OCI-LY1 (cell line): ENCODE measurements at regions not wholly inside any gene's neighbourhood (a gene's known extent, or its start where the extent isn't known, plus 50 kb on each side); places are given as distances from the start of the nearest gene placed in this dataset.

ENCODE experiments used
- H2AFZ ChIP-seq: fragments of 200-600 bp; sonication (generic), shearing (Covaris generic); 2 replicates; pipeline ENCODE4 v1.6.0; 2014; ENCODE audit warnings: antibody characterized with exemption, mild to moderate bottlenecking, low read length
- H3F3A ChIP-seq: fragments of 200-600 bp; sonication (generic), shearing (Covaris generic); 2 replicates; pipeline ENCODE4 v1.6.0; 2014; ENCODE audit warnings: mild to moderate bottlenecking, antibody characterized with exemption, low read length, moderate library complexity; ENCODE audit not compliant: insufficient read depth
- H3K27ac ChIP-seq: fragments of 200-600 bp; sonication (generic); 2 replicates; pipeline ENCODE4 v1.5.1; 2014; ENCODE audit warnings: low read length, mixed run types, mild to moderate bottlenecking, low read depth; ENCODE audit not compliant: poor library complexity, severe bottlenecking
- H3K27me3 ChIP-seq: fragments of 200-600 bp; sonication (generic); 2 replicates; pipeline ENCODE4 v1.6.0; 2014; ENCODE audit warnings: antibody characterized with exemption, mild to moderate bottlenecking, low read length, moderate library complexity; ENCODE audit not compliant: insufficient read depth
- H3K36me3 ChIP-seq: fragments of 200-600 bp; sonication (generic); 2 replicates; pipeline ENCODE4 v1.6.1; 2014; ENCODE audit warnings: mild to moderate bottlenecking, antibody characterized with exemption, low read length, moderate library complexity, mixed read lengths; ENCODE audit not compliant: insufficient read depth
- H3K4me1 ChIP-seq: fragments of 200-600 bp; sonication (generic); 2 replicates; pipeline ENCODE4 v1.5.1; 2014; ENCODE audit warnings: mild to moderate bottlenecking, low read length, moderate library complexity; ENCODE audit not compliant: insufficient read depth, severe bottlenecking
- H3K4me2 ChIP-seq: fragments of 200-600 bp; sonication (generic), shearing (Covaris generic); 2 replicates; pipeline ENCODE4 v1.6.1; 2014; ENCODE audit warnings: low read length
- H3K4me3 ChIP-seq: fragments of 200-600 bp; sonication (generic); 2 replicates; pipeline ENCODE4 v1.5.1; 2014; ENCODE audit warnings: low read length, low read depth, mild to moderate bottlenecking, mixed read lengths; ENCODE audit not compliant: poor library complexity, severe bottlenecking
- H3K79me2 ChIP-seq: fragments of 200-600 bp; shearing (Covaris generic); 2 replicates; pipeline ENCODE4 v1.6.1; 2016; ENCODE audit warnings: mixed run types, low read length, mixed read lengths; ENCODE audit not compliant: insufficient read depth
- H3K9ac ChIP-seq: fragments of 200-600 bp; sonication (generic), shearing (Covaris generic); 2 replicates; pipeline ENCODE4 v1.6.1; 2014; ENCODE audit warnings: mild to moderate bottlenecking, low read length, mixed read lengths
- H3K9me2 ChIP-seq: fragments of 200-600 bp; sonication (generic), shearing (Covaris generic); 2 replicates; pipeline ENCODE4 v1.6.1; 2014; ENCODE audit warnings: low read depth, mild to moderate bottlenecking, low read length, mixed read lengths
- H3K9me3 ChIP-seq: fragments of 200-600 bp; shearing (Covaris generic); 2 replicates; pipeline ENCODE4 v1.6.1; 2014; ENCODE audit warnings: low read length, mixed read lengths
- H4K20me1 ChIP-seq: fragments of 200-600 bp; sonication (generic), shearing (Covaris generic); 2 replicates; pipeline ENCODE4 v1.6.0; 2016; ENCODE audit warnings: mild to moderate bottlenecking, low read length; ENCODE audit not compliant: insufficient read depth
- EZH2 ChIP-seq: fragments of 200-600 bp; sonication (generic), shearing (Covaris generic); IDR thresholded peaks from 2 replicates; pipeline ENCODE4 v1.8.0; 2017; ENCODE audit warnings: borderline replicate concordance, mixed run types, mild to moderate bottlenecking, antibody characterized with exemption, low read length, moderate library complexity, mixed read lengths
- TF ChIP-seq, protein P1 (sequence below): fragments of 200-600 bp; sonication (generic), shearing (Covaris generic); IDR thresholded peaks from 2 replicates; pipeline ENCODE4 v1.5.1; 2017; ENCODE audit warnings: mild to moderate bottlenecking, antibody characterized with exemption, low read length, moderate library complexity, mixed read lengths

DNA sequence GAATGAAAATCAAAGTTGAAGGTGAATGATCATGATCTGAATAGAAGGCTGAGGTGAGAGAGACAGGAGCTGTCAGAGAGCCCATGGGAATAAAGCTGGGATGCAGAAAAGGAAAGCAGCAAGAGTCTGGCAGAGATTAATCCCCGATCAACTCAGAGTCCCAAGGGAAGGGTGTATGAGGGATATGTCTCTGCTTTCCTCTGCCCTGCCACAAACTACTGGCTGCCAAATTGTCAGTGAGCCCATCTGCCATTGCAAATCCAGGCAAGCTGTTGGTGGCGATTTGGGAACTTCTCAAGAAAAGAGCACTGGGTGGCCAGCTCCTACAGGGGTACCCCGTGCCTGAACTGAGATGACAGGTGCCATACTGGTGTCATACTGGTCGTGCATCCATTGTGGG lies 705.5 kb upstream of the MAN1A1 start:
- H3K4me1 ChIP-seq: no peaks in the 10 kb centered on the region
- no peaks in the 10 kb centered on the region for H3K27me3 ChIP-seq
- no peaks in the 10 kb centered on the region for H3K36me3 ChIP-seq
- TF ChIP-seq, protein P1, sequence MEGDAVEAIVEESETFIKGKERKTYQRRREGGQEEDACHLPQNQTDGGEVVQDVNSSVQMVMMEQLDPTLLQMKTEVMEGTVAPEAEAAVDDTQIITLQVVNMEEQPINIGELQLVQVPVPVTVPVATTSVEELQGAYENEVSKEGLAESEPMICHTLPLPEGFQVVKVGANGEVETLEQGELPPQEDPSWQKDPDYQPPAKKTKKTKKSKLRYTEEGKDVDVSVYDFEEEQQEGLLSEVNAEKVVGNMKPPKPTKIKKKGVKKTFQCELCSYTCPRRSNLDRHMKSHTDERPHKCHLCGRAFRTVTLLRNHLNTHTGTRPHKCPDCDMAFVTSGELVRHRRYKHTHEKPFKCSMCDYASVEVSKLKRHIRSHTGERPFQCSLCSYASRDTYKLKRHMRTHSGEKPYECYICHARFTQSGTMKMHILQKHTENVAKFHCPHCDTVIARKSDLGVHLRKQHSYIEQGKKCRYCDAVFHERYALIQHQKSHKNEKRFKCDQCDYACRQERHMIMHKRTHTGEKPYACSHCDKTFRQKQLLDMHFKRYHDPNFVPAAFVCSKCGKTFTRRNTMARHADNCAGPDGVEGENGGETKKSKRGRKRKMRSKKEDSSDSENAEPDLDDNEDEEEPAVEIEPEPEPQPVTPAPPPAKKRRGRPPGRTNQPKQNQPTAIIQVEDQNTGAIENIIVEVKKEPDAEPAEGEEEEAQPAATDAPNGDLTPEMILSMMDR: no peak
- no peak for TF ChIP-seq EZH2
- no peaks in the 10 kb centered on the region for H3K9me2 ChIP-seq
- H3K79me2 ChIP-seq: no peaks in the 10 kb centered on the region
- H3K27ac ChIP-seq: no peak overlapping the region
- H3K9ac ChIP-seq: no peak overlapping the region
- no peak overlapping the region for H3K4me3 ChIP-seq
- H3K4me2 ChIP-seq: no peak overlapping the region
- H4K20me1 ChIP-seq: no peaks in the 10 kb centered on the region
- no peaks in the 10 kb centered on the region for H3F3A ChIP-seq
- no peaks in the 10 kb centered on the region for H3K9me3 ChIP-seq
- H2AFZ ChIP-seq: no peak overlapping the region

DNA sequence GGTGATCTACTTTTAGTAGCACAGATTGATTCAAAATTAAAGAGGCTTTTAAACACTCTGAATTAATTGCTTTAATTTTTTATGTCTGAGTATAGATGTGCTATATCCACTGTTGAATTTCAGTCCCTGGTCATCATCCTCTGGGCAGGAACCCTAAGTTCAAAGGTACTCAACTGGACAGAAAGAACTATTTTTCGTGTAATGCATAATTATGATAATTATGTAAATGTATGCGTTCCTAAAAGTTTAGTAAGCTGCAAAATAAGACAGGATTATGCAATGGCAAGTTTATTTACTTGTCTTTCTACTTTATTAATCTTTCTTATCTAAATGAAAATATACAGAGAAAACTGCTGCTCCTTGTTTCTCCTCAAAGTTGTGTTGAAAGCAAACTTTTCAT lies 690.1 kb upstream of the MAN1A1 start:
- H3K9me3 ChIP-seq: no peaks in the 10 kb centered on the region
- no peaks in the 10 kb centered on the region for H3K4me1 ChIP-seq
- no peak overlapping the region for H3K4me2 ChIP-seq
- no peaks in the 10 kb centered on the region for H3K27me3 ChIP-seq
- H2AFZ ChIP-seq: no peak overlapping the region
- H3K4me3 ChIP-seq: no peak overlapping the region
- no peaks in the 10 kb centered on the region for H4K20me1 ChIP-seq
- H3K79me2 ChIP-seq: no peaks in the 10 kb centered on the region
- no peak overlapping the region for H3K9ac ChIP-seq
- no peaks in the 10 kb centered on the region for H3K9me2 ChIP-seq
- H3K27ac ChIP-seq: no peak overlapping the region
- no peaks in the 10 kb centered on the region for H3K36me3 ChIP-seq
- H3F3A ChIP-seq: no peaks in the 10 kb centered on the region
- TF ChIP-seq, protein P1: no peak

DNA sequence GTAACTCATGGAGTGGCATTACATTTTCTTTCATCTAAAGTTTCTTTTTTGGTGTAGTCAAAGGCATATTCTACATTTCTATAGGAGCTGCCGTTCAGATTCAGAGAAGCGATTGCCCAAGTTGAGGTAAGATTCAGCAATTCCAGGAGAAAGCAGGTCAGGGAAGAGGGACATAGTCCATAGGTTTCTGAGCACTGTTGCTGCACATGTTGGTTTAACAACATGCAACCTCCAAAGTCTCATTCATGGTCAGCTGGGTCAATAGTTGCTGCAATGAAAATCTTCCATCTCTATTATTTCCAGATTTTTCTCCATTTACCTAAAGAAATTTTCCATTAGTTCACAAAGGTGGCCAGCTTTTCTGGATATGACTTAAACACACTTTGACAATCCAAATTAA lies 682.3 kb upstream of the MAN1A1 start:
- TF ChIP-seq, protein P1: no peak
- TF ChIP-seq EZH2: no peak

More for the DNA sequence above, 682.3 kb upstream of the MAN1A1 start:
- Histone ChIP-seq H3K79me2 (no peaks in the 10 kb centered on the region), H3K4me2 (no peak overlapping the region), H3F3A (no peaks in the 10 kb centered on the region), H3K27me3 (no peaks in the 10 kb centered on the region), H3K4me1 (no peaks in the 10 kb centered on the region), H3K27ac (no peak overlapping the region), H3K9me3 (no peaks in the 10 kb centered on the region), H3K36me3 (no peaks in the 10 kb centered on the region), H2AFZ (no peak overlapping the region), H3K9ac (no peak overlapping the region), H3K4me3 (no peak overlapping the region), H4K20me1 (no peaks in the 10 kb centered on the region), H3K9me2 (no peaks in the 10 kb centered on the region)
